Osteoblast (primary cell): ENCODE measurements at regions not wholly inside any gene's neighbourhood (a gene's known extent, or its start where the extent isn't known, plus 50 kb on each side); places are given as distances from the start of the nearest gene placed in this dataset.

Source experiments
- DNase-seq: peaks from one replicate; pipeline ENCODE4 v3.0.0; 2011; ENCODE audit warnings: low spot score, mixed read lengths; ENCODE audit not compliant: insufficient read length; ENCODE audit errors: missing footprints
- H2AFZ ChIP-seq: 2 replicates; pipeline ENCODE4 v1.6.0; 2011; ENCODE audit warnings: mild to moderate bottlenecking, low read length
- H3K27ac ChIP-seq: 2 replicates; pipeline ENCODE4 v1.5.1; 2011; ENCODE audit warnings: mild to moderate bottlenecking, low read depth, low read length, moderate library complexity
- H3K27me3 ChIP-seq: 2 replicates; pipeline ENCODE4 v1.6.0; 2012; ENCODE audit warnings: mild to moderate bottlenecking, control low read depth, inconsistent platforms, low read length, moderate library complexity; ENCODE audit not compliant: insufficient read depth
- H3K36me3 ChIP-seq: 2 replicates; pipeline ENCODE4 v1.5.1; 2011; ENCODE audit warnings: mild to moderate bottlenecking, low read length, control low read depth, moderate library complexity; ENCODE audit not compliant: insufficient read depth
- H3K4me1 ChIP-seq: 2 replicates; pipeline ENCODE4 v1.5.1; 2011; ENCODE audit warnings: mild to moderate bottlenecking, low read length, control low read depth, moderate library complexity; ENCODE audit not compliant: insufficient read depth
- H3K4me2 ChIP-seq: 2 replicates; pipeline ENCODE4 v1.6.0; 2011; ENCODE audit warnings: mild to moderate bottlenecking, low read length; ENCODE audit not compliant: insufficient read depth
- H3K4me3 ChIP-seq: fragments of 200-600 bp; sonication (generic); 3 replicates; pipeline ENCODE4 v1.5.1; 2012; ENCODE audit warnings: mild to moderate bottlenecking, low read length, inconsistent platforms; ENCODE audit not compliant: insufficient read depth
- H3K79me2 ChIP-seq: 2 replicates; pipeline ENCODE4 v1.6.0; 2012; ENCODE audit warnings: mild to moderate bottlenecking, low read length, control low read depth, inconsistent platforms; ENCODE audit not compliant: insufficient read depth
- H3K9me3 ChIP-seq: 2 replicates; pipeline ENCODE4 v1.5.1; 2011; ENCODE audit warnings: low read depth, low read length, control low read depth
- H4K20me1 ChIP-seq: 2 replicates; pipeline ENCODE4 v1.6.0; 2012; ENCODE audit warnings: mild to moderate bottlenecking, low read length, control low read depth; ENCODE audit not compliant: insufficient read depth
- TF ChIP-seq, protein P1 (sequence below): IDR thresholded peaks from 2 replicates; pipeline ENCODE4 v1.5.1; 2011; ENCODE audit warnings: mild to moderate bottlenecking, low read depth, low read length, moderate library complexity; ENCODE audit errors: extremely low read depth

DNA sequence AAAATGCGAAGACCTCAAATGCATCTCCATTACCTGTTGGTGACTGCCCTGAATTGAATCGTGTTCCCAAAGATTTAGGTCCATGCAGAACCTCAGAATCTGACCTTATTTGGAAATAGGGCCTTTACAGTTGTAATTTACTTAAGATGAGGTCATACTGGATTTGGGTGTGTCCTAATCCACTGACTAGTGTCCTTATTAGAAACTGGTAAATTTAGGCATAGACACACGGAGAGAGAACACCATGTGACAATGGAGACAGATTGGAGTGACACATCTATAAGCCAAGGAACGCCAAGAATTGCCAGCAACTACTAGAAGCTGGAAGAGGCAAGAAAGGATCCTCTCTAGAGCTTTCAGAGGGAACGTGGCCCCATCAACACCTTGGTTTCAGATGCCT is 203.1 kb downstream of the SMAD2 start:
- TF ChIP-seq, protein P1, sequence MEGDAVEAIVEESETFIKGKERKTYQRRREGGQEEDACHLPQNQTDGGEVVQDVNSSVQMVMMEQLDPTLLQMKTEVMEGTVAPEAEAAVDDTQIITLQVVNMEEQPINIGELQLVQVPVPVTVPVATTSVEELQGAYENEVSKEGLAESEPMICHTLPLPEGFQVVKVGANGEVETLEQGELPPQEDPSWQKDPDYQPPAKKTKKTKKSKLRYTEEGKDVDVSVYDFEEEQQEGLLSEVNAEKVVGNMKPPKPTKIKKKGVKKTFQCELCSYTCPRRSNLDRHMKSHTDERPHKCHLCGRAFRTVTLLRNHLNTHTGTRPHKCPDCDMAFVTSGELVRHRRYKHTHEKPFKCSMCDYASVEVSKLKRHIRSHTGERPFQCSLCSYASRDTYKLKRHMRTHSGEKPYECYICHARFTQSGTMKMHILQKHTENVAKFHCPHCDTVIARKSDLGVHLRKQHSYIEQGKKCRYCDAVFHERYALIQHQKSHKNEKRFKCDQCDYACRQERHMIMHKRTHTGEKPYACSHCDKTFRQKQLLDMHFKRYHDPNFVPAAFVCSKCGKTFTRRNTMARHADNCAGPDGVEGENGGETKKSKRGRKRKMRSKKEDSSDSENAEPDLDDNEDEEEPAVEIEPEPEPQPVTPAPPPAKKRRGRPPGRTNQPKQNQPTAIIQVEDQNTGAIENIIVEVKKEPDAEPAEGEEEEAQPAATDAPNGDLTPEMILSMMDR, result no peak
- Histone ChIP-seq H3K9me3 (no peaks in the 10 kb centered on the region), H3K4me2 (no peak overlapping the region), H2AFZ (no peak overlapping the region), H3K4me3 (no peak overlapping the region), H3K4me1 (no peaks in the 10 kb centered on the region), H3K27ac (no peak overlapping the region), H3K27me3 (no peaks in the 10 kb centered on the region), H3K36me3 (no peaks in the 10 kb centered on the region), H3K79me2 (no peaks in the 10 kb centered on the region), H4K20me1 (no peaks in the 10 kb centered on the region)
- no peak for DNase-seq

DNA sequence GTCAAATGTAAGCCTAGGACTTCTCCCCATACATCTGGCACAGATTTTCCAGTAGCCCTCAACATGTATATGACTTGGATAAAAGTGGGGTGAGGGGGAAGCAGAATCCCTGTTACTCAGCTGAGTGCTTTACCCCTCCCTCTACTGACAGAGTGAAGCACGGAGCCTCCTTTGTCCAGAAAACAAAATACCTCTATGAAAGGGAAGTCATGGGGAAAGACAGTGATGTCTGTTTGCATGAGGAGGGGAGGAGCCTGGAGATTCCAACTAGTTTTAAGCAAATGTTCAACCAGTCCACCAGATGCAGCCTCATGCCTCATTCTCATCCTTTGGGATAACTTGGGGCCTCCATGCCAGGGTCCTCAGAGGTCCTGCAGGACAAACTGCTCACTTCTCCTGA is 203.9 kb downstream of the SMAD2 start:
- Histone ChIP-seq H4K20me1 (no peaks in the 10 kb centered on the region), H3K9me3 (no peaks in the 10 kb centered on the region)

DNA sequence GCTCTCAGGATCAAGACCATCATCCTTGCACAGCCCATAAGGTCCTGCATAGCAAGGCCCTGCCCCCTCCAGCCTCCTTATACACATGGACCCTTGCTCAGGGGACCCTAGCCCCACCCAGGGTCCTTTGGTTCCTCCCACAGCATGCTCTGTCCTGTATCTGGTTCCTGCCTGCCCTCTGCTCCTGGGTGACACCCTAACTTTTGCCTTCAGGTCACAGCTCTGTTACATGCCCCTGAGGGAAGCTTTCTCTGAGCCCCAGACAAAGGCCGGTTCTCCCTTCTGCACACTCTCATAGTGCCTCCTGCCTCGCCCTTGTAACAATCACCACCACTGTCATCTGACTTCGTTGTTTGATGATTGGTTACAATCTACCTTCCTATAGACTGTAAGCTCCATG is 204.8 kb downstream of the SMAD2 start:
- H2AFZ ChIP-seq, result no peak overlapping the region
- H3K27ac ChIP-seq, result no peak overlapping the region
- no peaks in the 10 kb centered on the region for H3K79me2 ChIP-seq
- H3K4me1 ChIP-seq, result no peaks in the 10 kb centered on the region
- no peaks in the 10 kb centered on the region for H4K20me1 ChIP-seq
- H3K36me3 ChIP-seq, result no peaks in the 10 kb centered on the region
- no peak overlapping the region for H3K4me2 ChIP-seq
- TF ChIP-seq, protein P1, result no peak
- H3K27me3 ChIP-seq, result no peaks in the 10 kb centered on the region
- DNase-seq, result no peak
- H3K9me3 ChIP-seq, result no peaks in the 10 kb centered on the region
- no peak overlapping the region for H3K4me3 ChIP-seq

More for the DNA sequence above, 203.9 kb downstream of the SMAD2 start:
- H3K27me3 ChIP-seq, result no peaks in the 10 kb centered on the region
- H3K36me3 ChIP-seq, result no peaks in the 10 kb centered on the region
- H3K4me3 ChIP-seq, result no peak overlapping the region
- no peak overlapping the region for H3K4me2 ChIP-seq
- no peaks in the 10 kb centered on the region for H3K4me1 ChIP-seq
- TF ChIP-seq, protein P1, result no peak
- no peak overlapping the region for H3K27ac ChIP-seq
- no peak overlapping the region for H2AFZ ChIP-seq
- no peak for DNase-seq
- H3K79me2 ChIP-seq, result no peaks in the 10 kb centered on the region

DNA sequence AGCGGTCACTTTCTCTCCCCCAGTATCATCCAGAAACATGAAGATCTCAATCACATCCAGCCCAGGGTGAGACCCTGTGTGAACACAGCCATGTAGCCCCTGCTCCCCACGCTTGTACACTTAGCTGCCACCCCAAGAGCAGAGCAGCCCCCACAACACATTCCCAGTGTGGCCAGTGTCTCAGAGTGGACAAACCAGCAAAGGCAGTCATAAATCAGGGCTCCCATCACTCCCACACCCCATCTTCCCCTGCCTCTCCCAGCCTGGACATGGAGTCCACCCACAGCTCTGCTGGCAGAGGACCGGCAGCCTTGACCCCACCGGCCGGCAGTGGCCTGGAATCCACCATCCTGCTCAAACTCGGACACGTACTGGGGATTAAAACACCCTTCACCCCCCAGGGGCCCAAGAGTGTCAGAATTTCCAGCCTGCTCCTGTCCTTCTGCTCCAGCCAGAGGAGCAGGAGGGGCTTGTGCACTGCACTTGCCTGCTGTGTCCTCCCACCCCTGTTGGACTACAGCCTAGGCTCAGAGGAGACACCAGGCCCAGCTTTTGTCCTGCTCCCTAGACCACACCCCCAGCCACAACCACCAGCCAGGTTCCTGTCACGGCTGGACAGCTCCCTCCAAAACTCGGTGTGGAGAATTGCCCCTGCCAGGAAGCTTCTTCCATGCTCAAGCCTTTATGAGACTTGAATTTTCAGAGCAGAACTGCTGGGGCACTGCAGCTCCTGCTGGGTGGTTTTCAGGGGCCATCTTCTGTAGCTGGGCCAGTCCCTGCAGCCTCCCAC is 206.1 kb downstream of the SMAD2 start:
- Histone ChIP-seq H3K27ac (no peak overlapping the region), H3K4me1 (no peaks in the 10 kb centered on the region), H3K36me3 (no peaks in the 10 kb centered on the region), H3K4me3 (no peak overlapping the region), H4K20me1 (no peaks in the 10 kb centered on the region), H2AFZ (no peak overlapping the region), H3K4me2 (no peak overlapping the region), H3K27me3 (no peaks in the 10 kb centered on the region), H3K79me2 (no peaks in the 10 kb centered on the region), H3K9me3 (no peaks in the 10 kb centered on the region)
- DNase-seq, result no peak
- TF ChIP-seq, protein P1, result no peak
